PC-9 (cell line): ENCODE measurements at regions not wholly inside any gene's neighbourhood (a gene's known extent, or its start where the extent isn't known, plus 50 kb on each side); places are given as distances from the start of the nearest gene placed in this dataset.

Source experiments
- EZH2 ChIP-seq: fragments of 200-600 bp; sonication (generic); IDR thresholded peaks from 2 replicates; pipeline ENCODE4 v1.8.0; 2017; ENCODE audit warnings: antibody characterized with exemption, low read depth
- TF ChIP-seq, protein P1 (sequence below): fragments of 200-600 bp; sonication (generic); conservative IDR thresholded peaks from 2 replicates; pipeline ENCODE4 v1.6.1; 2017; ENCODE audit warnings: mixed run types, antibody characterized with exemption, mild to moderate bottlenecking, moderate library complexity

DNA sequence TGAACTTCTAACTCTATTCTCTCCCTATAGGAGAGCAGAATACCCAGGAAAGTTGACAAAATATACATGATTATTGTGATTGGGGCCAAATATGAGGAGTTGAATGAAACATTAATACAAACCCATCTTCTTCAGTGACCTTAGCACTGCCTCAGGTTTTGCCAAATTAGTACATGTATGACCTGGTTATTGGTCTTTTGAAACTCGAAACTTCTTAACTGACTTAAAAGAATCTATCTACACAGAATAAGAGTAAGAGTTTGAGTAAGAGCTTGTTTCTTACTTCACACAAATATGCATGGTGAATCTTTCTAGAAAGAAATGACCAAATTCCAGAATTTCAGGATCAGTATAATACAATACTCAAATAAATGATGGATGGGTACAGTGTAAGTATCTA is 213.0 kb upstream of the GK2 start:
- TF ChIP-seq, protein P1, sequence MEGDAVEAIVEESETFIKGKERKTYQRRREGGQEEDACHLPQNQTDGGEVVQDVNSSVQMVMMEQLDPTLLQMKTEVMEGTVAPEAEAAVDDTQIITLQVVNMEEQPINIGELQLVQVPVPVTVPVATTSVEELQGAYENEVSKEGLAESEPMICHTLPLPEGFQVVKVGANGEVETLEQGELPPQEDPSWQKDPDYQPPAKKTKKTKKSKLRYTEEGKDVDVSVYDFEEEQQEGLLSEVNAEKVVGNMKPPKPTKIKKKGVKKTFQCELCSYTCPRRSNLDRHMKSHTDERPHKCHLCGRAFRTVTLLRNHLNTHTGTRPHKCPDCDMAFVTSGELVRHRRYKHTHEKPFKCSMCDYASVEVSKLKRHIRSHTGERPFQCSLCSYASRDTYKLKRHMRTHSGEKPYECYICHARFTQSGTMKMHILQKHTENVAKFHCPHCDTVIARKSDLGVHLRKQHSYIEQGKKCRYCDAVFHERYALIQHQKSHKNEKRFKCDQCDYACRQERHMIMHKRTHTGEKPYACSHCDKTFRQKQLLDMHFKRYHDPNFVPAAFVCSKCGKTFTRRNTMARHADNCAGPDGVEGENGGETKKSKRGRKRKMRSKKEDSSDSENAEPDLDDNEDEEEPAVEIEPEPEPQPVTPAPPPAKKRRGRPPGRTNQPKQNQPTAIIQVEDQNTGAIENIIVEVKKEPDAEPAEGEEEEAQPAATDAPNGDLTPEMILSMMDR, result no peak
- TF ChIP-seq EZH2, result no peak
